ENCODE measurements at regions not wholly inside any gene's neighbourhood (a gene's known extent, or its start where the extent isn't known, plus 50 kb on each side); places are given as distances from the start of the nearest gene placed in this dataset.

- H3K36me3 ChIP-seq (ENCODE audit: insufficient read depth, low read length), result no peaks in the 10 kb centered on the region
- no peak overlapping the region for H3K27ac ChIP-seq (ENCODE audit: low read depth in 1 of 2, low read length in 2 of 2)
- no peaks in the 10 kb centered on the region for H3K27me3 ChIP-seq (ENCODE audit: control insufficient read depth in 1 of 2, insufficient read depth in 2 of 2, low read length in 2 of 2)
- Mint-ChIP-seq H3K27me3 (peaks cover 3% of the 10 kb centered on the region), H3K4me3 (no peak overlapping the region), H3K27ac (no peak overlapping the region), H3K36me3 (ENCODE audit: low read depth) (no peaks in the 10 kb centered on the region), H3K4me1 (ENCODE audit: low read depth) (no peaks in the 10 kb centered on the region), H3K9me3 (no peaks in the 10 kb centered on the region)
- ATAC-seq (ENCODE audit: poor library complexity) (no peak), DNase-seq (no peak)
- H3K4me1 ChIP-seq (ENCODE audit: insufficient read depth, low read length), result no peaks in the 10 kb centered on the region
- CTCF ChIA-PET, result no interaction called here
- no peak overlapping the region for H3K4me3 ChIP-seq (ENCODE audit: low read length)
- TF ChIP-seq CTCF (IDR thresholded peaks at IDR 0.05), result no peak
- intact Hi-C loops (cut with DNase I, micrococcal nuclease), result no loop called here
- POLR2A ChIA-PET, result interaction anchor here (0.5 kb wide), 1 partner anchor 30 kb away, joined by 3 read pairs; no protein-coding TSS in a partner anchor
- H3K9me3 ChIP-seq (ENCODE audit: control insufficient read depth in 1 of 2, insufficient read depth in 1 of 2, low read length in 2 of 2), result no peaks in the 10 kb centered on the region
Measured at GRCh38 chr3:28615971-28616370, 267.3 kb upstream of the AZI2 start.

DNA sequence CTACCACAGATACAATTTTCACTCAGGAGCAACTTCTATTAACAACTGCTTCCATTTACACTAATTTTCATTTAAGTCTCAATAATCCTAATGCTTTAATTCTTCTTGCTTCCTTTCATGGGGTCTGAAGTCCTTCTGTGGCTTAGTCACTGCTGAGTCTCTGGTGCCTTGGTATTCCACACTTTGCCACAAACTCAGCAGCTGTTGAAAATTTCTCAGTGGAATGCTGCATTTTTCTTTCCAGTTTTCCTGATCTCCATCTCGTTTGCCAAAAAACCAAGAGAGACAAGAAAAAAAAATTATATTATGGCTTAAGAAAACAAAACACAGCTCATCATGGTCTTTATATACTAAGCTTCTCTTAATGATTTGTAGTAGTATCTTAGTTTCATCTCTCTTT is 269.2 kb upstream of the AZI2 start:
- H3K9me3 Mint-ChIP-seq, result no peaks in the 10 kb centered on the region
- no peaks in the 10 kb centered on the region for H3K36me3 Mint-ChIP-seq (ENCODE audit: low read depth)
- H3K27me3 Mint-ChIP-seq, result peaks cover 3% of the 10 kb centered on the region
- DNase-seq (no peak), ATAC-seq (ENCODE audit: poor library complexity) (no peak)
- H3K4me1 ChIP-seq (ENCODE audit: insufficient read depth, low read length), result no peaks in the 10 kb centered on the region
- H3K4me1 Mint-ChIP-seq (ENCODE audit: low read depth), result no peaks in the 10 kb centered on the region
- H3K4me3 ChIP-seq (ENCODE audit: low read length), result no peak overlapping the region
- no peaks in the 10 kb centered on the region for H3K36me3 ChIP-seq (ENCODE audit: insufficient read depth, low read length)
- no peak overlapping the region for H3K27ac Mint-ChIP-seq
- ChIA-PET POLR2A (no interaction called here), CTCF (interaction anchor here (1.7 kb wide), 1 partner anchor 10 kb away, joined by 3 read pairs; no protein-coding TSS in a partner anchor)
- intact Hi-C loops (cut with DNase I, micrococcal nuclease), result no loop called here
- no peaks in the 10 kb centered on the region for H3K27me3 ChIP-seq (ENCODE audit: control insufficient read depth in 1 of 2, insufficient read depth in 2 of 2, low read length in 2 of 2)
- no peak for TF ChIP-seq CTCF (IDR thresholded peaks at IDR 0.05)
- no peak overlapping the region for H3K4me3 Mint-ChIP-seq
- no peak overlapping the region for H3K27ac ChIP-seq (ENCODE audit: low read depth in 1 of 2, low read length in 2 of 2)
- H3K9me3 ChIP-seq (ENCODE audit: control insufficient read depth in 1 of 2, insufficient read depth in 1 of 2, low read length in 2 of 2), result no peaks in the 10 kb centered on the region

- H3K27me3 Mint-ChIP-seq, result peaks cover 2% of the 10 kb centered on the region
Measured at GRCh38 chr3:28623106-28623505, 274.5 kb upstream of the AZI2 start.

More at GRCh38 chr3:28623106-28623505, 274.5 kb upstream of the AZI2 start:
- H3K27ac Mint-ChIP-seq, result no peak overlapping the region
- no peaks in the 10 kb centered on the region for H3K4me1 Mint-ChIP-seq (ENCODE audit: low read depth)
- H3K36me3 Mint-ChIP-seq (ENCODE audit: low read depth), result no peaks in the 10 kb centered on the region
- Histone ChIP-seq H3K4me3 (ENCODE audit: low read length) (no peak overlapping the region), H3K9me3 (ENCODE audit: control insufficient read depth in 1 of 2, insufficient read depth in 1 of 2, low read length in 2 of 2) (no peaks in the 10 kb centered on the region), H3K27me3 (ENCODE audit: control insufficient read depth in 1 of 2, insufficient read depth in 2 of 2, low read length in 2 of 2) (no peaks in the 10 kb centered on the region), H3K27ac (ENCODE audit: low read depth in 1 of 2, low read length in 2 of 2) (no peak overlapping the region), H3K4me1 (ENCODE audit: insufficient read depth, low read length) (no peaks in the 10 kb centered on the region), H3K36me3 (ENCODE audit: insufficient read depth, low read length) (no peaks in the 10 kb centered on the region)
- ATAC-seq (ENCODE audit: poor library complexity), result no peak
- H3K4me3 Mint-ChIP-seq, result no peak overlapping the region
- intact Hi-C loops (cut with DNase I, micrococcal nuclease), result no loop called here
- DNase-seq, result no peak
- ChIA-PET CTCF (no interaction called here), POLR2A (no interaction called here)
- no peak for TF ChIP-seq CTCF (IDR thresholded peaks at IDR 0.05)
- no peaks in the 10 kb centered on the region for H3K9me3 Mint-ChIP-seq
